ENCODE measurements at regions not wholly inside any gene's neighbourhood (a gene's known extent, or its start where the extent isn't known, plus 50 kb on each side); places are given as distances from the start of the nearest gene placed in this dataset.

DNA sequence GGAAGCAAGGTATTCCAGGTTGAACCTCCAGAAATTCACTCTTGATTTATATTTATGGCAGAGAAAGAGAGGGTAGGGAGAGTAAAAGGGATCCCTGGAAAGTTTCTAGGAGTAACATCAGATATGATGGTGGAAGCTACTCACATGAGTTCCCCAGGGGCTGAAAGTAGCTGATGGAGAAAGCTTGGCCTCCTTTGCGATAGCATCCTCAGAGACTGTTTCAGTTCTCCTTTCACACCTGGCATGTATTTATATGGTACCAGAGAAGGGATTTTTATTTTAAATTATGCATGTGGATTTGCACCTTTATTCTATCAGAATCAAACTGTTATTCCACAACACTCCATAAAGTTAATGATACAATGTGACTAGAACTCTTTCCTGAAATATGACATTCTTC lies 126.3 kb upstream of the OSR1 start:
- TF ChIP-seq CTCF (IDR thresholded peaks at IDR 0.05) = no peak
- ATAC-seq (ENCODE audit: low FRiP score) = no peak
- no peak for DNase-seq (ENCODE audit: low spot score)

- ATAC-seq (ENCODE audit: low FRiP score) = no peak
- no peak for TF ChIP-seq CTCF (IDR thresholded peaks at IDR 0.05)
- no peak for DNase-seq (ENCODE audit: low spot score)
These were observed 122.2 kb upstream of the OSR1 start for GRCh38 chr2:19480673-19481072.

DNA sequence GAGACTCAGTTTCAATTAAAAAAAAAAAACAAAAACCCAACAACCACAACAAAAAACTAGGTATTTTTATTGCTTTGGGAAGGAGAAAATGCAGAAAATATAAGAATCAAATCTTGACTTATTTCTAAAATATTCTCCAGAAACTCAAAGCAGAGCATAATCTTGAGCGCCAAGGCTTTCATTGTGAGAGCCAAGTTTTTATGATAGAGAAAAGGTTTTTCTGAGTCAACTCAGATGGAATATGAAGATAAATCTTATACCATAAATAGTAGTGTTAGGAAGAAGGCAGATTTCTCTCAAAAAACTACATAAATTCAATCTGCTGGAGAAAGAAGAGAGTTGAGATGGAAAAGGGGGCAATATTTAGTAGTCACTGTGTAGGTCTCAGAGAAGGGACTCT lies 121.2 kb upstream of the OSR1 start:
- ATAC-seq (ENCODE audit: low FRiP score) (no peak), DNase-seq (ENCODE audit: low spot score) (no peak)
- no peak for TF ChIP-seq CTCF (IDR thresholded peaks at IDR 0.05)

- ATAC-seq (ENCODE audit: low FRiP score) (no peak), DNase-seq (ENCODE audit: low spot score) (no peak)
- TF ChIP-seq CTCF (IDR thresholded peaks at IDR 0.05) = no peak
These were observed 120.0 kb upstream of the OSR1 start for GRCh38 chr2:19478409-19478808.

- no peak for TF ChIP-seq CTCF (IDR thresholded peaks at IDR 0.05)
- DNase-seq (ENCODE audit: low spot score) (no peak), ATAC-seq (ENCODE audit: low FRiP score) (no peak)
These were observed 117.9 kb upstream of the OSR1 start for GRCh38 chr2:19476327-19476726.

DNA sequence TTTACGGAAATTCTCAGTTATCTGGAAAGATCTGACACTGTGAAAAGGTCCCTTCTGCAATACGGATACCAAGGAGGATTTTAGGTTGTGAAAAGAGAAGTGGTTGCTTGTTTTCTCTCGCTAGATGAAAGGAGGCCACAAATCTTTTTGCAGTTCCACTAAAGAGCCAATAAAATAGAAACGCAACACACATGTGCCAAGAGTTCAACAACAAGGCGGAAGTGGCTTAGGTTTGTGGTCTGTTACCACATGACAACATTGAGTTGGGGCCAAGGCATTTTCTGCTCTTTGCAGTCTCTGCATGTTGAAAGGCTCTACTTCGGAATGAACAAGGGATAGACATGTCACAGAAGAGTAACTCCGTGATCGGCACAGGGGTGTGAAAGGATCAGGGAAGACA lies 115.7 kb upstream of the OSR1 start:
- ATAC-seq (ENCODE audit: low FRiP score) = no peak
- no peak for DNase-seq (ENCODE audit: low spot score)
- no peak for TF ChIP-seq CTCF (IDR thresholded peaks at IDR 0.05)

DNA sequence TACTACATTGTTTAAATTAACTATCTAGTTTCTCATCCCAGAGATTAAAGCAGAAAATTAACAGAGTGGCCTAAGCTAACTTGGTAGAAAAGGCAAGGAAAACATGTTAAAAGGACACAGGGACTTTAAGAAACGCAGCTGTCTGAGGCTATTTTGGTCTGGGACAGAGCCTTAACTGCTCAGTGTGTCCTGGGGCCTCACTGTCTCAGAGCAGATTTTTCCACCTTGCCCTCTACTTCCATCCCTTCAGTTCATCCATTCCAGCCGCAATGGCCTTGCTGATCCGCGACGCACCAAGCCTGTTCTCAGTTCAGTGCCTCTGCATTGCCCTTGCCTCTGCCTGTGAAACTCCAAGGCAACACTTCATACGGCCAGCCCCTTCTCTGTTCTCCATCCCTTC lies 114.9 kb upstream of the OSR1 start:
- no peak for DNase-seq (ENCODE audit: low spot score)
- no peak for ATAC-seq (ENCODE audit: low FRiP score)
- TF ChIP-seq CTCF (IDR thresholded peaks at IDR 0.05) = no peak

Measured in omental fat pad (tissue), 3 donors.